ENCODE measurements at regions not wholly inside any gene's neighbourhood (a gene's known extent, or its start where the extent isn't known, plus 50 kb on each side); places are given as distances from the start of the nearest gene placed in this dataset.
"Not testable (repeated sequence)": the region's sequence is repeated elsewhere in the genome, so short reads cannot be mapped to it uniquely, and the experiment has no call there.

DNA sequence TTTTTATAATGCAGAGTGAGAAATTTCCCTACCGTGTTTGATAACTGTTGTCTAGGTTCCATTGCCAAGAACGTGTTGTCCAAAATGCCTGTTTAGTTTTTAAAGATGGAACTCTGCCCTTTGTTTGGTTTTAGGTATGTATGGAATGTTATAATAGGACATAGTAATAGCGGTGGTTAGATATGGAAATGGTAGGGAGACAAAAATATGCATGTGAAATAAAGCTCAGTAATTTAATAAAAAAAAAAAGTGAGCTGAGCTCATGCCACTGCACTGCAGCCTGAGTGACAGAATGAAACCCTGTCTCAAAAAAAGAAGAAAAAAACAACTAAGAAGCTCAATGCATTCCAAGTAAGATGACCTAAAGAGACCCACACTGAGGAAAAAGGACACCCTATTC, 72.9 kb downstream of the ZNF783 start:
- DNase-seq: no peak

DNA sequence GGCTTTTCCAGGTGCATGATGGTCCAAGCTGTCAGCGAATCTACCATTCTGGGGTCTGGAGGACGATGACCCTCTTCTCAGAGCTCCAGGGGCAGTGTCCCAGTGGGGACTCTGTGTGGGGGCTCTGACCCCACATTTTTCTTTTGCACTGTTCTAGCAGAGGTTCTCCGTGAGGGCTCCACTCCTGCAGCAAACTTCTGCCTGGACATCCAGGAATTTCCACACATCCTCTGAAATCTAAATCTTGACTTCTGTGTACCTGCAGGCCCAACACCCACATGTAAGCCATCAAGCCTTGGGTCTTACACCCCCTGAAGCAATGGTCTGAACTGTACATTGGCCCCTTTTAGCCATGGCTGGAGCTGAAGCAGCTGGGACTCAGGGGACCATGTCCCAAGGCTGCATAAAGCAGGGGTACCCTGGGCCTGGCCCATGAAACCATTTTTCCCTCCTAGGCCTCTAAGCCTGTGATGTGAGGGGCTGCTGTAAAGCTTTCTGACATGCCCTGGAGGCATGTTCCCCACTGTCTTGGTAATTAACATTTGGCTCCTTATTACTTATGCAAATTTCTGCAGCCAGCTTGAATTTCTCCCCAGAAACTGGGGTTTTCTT, 86.9 kb downstream of the ZNF783 start:
- no peak for DNase-seq

DNA sequence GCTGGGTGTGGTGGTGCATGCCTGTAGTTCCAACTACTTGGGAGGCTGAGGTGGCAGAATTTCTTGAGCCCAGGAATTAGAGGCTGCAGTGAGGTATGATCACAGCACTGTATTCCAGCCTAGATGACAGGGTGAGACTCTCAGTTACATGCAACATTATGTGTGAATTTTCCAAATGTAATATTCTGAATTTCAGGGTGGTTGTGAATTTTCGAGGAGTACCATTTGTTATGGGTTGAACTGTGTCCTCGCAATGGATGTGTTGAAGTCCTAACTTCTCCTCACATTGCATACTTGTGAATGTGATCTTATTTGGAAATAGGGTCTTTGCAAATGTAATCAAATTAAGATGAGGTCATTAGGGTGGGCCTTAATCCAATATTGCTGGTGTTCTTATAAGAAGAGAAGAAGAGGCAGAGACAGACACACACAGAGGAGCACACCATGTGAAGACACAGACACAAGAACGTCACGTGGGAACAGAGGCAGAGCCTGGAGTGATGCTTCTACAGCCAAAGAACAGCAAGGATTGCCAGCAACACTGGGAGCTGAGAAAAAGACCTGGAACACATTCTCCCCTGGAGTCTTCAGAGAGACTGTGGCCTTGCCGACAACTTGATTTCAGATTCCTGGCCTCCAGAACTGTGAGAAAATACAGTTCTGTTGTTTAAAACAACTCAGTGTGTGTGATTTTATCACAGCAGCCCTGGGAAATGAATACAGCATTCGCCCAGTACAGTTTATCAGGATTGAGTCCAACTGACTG, 91.9 kb downstream of the ZNF783 start:
- no peak for DNase-seq

DNA sequence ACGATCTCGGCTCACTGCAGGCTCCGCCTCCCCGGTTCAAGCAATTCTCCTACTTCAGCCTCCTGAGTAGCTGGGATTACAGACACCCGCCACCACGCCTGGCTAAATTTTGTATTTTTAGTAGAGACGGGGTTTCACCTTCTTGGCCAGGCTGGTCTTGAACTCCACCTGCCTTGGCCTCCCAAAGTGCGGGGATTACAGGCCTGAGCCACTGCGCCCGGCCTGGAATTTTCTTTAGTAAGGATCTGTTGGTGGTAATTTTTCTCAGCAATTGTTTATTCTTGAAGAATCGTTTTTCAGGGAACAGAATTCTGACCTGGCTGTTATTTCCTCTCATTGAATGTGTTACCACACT, 93.0 kb downstream of the ZNF783 start:
- not testable (repeated sequence) for DNase-seq

DNA sequence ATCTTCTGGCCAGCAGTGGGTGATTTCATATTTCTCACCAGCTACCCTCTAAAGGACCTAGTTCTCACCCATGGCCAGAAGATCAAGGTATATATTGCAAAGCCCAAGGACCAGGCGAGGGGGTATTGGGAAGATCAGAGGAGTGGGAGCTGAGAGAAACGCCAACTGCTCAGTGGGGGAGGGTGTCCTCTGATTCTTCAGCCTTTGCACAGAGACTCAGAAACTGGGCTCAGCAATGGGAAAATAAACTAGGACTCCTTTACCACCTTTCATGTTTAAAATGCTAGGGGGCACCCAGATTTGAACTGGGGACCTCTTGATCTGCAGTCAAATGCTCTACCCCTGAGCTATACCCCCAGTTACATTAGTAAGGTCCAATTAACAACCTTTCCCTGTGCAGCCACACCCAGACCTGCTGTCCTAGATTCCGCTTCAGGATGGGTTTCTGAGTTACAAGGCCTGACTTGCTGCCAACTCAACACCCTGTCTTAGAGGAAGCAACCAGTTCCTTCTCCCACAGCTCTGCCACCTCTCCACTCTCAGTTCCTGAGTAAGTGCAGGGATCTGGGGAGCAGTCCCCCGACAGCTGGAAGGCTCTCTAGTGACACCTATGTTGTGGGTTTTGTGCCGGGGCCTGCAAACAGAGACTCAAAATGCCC, 93.5 kb downstream of the ZNF783 start:
- DNase-seq: no peak

DNA sequence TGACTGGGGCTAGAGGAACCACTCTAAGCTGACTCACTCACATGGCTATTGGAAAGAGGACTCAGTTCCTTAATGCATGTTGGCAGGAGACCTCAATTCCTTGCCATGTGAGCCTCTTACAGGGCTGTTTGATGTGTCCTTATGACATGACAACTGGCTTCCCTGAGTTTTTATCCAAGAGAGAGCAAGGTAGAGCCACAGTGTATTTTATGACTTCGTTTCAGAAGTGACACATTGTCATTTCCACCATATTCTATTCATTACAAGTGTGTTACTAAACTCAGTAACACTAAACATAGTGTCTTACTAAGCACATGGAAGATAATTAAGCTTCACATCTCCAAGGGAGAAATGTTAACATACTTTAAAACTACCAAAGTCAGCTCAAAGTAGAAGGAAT, 98.2 kb downstream of the ZNF777 start:
- DNase-seq: no peak

DNA sequence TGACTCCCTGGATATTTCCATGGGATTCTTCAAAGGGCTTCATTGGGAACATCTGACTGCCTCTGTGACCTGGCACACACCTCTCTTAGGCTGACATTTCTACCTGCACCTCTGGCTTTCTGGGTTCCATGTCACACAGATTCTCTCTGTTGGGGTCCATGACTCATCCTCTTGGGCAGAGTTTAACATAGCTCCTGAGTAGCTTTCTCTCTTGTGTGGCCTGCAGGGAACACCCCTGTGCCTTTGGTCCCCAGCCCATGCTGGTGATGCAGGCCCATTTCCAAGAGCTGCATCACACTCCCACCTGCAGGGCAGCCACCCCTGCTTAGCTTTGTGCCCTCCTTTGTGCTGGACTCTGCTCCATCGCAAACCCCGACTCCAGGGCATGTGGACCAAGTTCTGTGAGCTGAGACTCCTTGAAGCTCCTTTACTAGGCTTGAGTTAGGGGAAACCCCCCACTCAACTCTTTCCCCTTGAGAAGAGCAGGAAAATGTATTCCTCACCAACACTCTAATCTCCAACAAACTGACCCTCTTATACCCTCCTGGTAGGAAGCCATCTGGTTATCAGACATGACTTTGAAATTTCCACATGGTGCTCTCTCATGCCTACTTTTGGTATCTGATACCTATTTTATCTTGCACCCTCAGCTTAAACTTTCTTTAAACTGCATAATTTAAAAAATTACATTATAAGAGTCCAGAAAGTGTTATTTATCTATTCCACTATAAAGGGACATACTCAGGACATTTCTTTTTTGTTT, 93.3 kb downstream of the ZNF777 start:
- DNase-seq: no peak

DNA sequence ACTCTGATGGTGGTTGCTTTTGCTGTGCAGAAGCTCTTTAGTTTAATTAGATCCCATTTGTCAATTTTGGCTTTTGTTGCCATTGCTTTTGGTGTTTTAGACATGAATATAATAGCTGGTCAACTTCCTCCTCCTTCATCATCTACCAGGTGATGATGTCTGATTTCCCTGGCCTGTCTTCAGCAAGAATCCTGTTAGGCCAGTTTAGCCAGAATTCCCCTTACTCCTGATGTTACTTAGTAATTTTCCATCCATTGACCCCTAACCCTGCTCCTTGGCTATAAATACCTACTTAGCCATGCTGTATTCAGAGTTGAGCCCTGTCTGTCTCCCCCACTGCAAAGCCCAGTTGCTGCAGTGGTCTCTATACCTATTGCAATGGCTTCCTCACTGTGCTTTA, 91.4 kb downstream of the ZNF777 start:
- no peak for DNase-seq

DNA sequence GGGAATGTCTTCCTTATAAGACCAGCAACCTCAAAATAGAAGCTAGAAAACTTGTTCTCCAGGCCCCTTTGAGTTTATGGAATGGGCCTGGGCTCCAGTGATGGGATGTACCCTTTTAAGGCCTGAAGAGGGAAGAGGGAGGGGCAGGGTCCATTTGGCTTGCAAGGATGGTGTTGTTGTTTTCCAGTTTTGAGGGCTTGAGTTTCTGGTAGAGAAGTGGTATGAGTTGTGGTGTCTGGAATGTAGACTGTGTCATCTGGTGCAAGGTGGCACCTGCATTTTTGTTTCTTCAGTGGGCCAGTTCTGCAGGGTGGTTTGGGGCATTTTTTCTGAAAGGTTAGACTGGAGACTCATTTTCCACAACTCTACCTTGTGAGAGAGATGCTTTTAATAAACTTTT, 90.1 kb downstream of the ZNF777 start:
- no peak for DNase-seq

DNA sequence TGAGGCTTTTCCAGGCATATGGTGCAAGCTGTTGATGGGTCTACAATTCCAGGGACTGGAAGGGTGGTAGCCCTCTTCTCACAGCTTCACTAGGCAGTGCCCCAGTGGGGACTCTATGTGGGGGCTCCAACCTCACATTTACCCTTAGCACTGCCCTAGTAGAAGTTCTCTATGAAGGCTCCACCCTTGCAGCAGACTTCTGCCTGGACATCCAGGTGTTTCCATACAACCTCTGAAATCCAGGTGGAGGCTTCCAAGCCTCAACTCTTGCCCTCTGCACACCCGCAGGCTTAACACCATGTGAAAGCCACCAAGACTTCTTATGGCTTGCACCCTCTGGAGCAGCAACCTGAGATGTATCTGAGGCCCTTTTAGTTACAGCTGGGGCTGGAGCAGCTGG, 87.8 kb downstream of the ZNF777 start:
- no peak for DNase-seq

DNA sequence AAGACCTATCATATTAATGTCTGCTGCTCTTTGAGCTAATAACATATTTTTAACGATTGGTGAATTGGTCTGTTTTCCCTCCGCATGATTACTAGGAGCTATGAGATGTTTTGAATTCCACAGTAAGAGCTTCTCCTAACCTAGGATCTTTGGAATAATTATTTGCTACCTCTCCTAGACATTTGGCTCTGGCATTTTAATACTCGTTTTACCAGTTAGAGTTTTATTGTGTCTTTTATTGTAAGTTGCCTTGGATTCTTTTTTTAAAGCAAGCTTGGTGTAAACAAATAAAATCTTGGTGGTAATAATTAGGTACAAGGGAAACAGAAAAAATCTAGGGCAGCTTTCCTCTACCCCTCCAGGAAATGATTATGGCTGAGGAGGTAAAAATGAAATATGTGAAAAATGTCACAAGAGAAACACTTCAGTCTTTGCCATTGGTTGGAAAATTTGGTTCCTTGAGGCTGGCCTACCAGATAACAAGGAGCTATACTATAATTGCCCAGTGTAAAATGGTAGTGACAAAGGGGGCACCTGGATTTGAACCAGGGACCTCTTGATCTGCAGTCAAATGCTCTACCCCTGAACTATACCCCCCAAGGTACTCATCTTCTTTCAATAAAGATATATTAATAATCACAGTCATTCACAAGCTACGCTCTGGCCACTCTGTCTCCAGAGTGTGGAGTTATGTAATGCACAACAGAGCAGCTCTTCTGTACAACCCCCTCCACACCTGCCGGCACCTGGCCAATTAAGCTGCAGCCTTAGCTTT, 85.4 kb downstream of the ZNF777 start:
- DNase-seq: no peak

DNA sequence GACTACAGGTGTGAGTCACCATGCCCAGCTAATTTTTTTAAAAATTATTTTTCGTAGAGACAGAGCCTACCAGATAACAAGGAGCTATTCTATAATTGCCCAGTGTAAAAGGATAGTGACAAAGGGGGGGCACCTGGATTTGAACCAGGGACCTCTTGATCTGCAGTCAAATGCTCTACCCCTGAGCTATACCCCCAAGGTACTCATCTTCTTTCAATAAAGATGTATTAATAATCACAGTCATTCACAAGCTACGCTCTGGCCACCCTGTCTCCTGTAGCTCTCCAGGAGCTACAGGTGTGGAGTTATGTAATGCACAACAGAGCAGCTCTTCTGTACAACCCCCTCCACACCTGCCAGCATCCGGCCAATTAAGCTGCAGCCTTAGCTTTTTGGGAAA, 83.5 kb downstream of the ZNF777 start:
- no peak for DNase-seq

DNA sequence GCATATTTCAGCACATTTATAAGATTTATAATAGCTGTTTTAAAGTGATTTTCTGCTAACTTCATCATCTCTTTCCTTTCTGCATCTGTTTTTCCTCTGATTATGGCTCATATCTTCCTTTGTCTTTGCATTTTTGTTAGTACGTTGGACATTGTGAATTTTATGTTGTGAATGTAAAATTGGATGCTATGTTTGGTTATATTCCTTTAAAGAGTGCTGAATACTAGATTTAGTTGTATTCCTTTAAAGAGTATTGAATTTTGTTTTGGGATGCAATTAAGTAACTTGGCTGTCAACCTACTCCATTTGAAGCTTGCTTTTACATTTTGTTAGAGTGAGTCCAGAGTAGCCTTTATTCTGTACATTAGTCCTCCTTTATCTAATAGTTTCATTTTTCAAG, 81.2 kb downstream of the ZNF777 start:
- no peak for DNase-seq

DNA sequence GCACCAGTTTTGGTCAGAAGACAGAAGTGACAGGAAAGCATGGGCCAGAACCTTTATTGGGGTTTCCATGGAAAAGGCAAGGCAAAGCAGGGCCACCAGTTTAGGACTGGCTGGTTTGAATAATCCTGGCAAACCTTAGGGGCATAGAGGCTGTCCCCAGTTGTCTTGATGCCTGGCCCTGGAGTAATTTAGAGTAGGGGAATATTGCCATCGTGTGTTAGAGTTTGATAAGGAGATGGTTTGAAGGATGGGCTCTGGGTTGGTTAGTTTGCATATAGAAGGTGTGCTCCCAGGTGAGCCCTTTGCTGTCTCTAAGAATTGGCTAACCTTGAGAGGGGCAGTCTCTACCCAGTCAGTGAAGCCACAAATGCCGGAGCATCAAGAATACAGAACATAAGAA, 79.6 kb downstream of the ZNF777 start:
- peak; percentile 2 for DNase-seq

Measured in CD4-positive, alpha-beta T cell treated with Interleukin-10 for 1 hour (primary cell).